ENCODE measurements at regions not wholly inside any gene's neighbourhood (a gene's known extent, or its start where the extent isn't known, plus 50 kb on each side); places are given as distances from the start of the nearest gene placed in this dataset.

GRCh38 chr4:30641345-30641744 lies 78.8 kb upstream of the PCDH7 start:
- ChIA-PET CTCF (interaction anchor here (0.6 kb wide), 1 partner anchor 1615 kb away, joined by 3 read pairs; no protein-coding TSS in a partner anchor), POLR2A (no interaction called here)
- DNase-seq (ENCODE audit: extremely low spot score): no peak
- TF ChIP-seq CTBP1 (IDR thresholded peaks at IDR 0.05; ENCODE audit: borderline replicate concordance): no peak
- TF ChIP-seq, protein P1, sequence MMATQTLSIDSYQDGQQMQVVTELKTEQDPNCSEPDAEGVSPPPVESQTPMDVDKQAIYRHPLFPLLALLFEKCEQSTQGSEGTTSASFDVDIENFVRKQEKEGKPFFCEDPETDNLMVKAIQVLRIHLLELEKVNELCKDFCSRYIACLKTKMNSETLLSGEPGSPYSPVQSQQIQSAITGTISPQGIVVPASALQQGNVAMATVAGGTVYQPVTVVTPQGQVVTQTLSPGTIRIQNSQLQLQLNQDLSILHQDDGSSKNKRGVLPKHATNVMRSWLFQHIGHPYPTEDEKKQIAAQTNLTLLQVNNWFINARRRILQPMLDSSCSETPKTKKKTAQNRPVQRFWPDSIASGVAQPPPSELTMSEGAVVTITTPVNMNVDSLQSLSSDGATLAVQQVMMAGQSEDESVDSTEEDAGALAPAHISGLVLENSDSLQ (IDR thresholded peaks at IDR 0.05): no peak

DNA sequence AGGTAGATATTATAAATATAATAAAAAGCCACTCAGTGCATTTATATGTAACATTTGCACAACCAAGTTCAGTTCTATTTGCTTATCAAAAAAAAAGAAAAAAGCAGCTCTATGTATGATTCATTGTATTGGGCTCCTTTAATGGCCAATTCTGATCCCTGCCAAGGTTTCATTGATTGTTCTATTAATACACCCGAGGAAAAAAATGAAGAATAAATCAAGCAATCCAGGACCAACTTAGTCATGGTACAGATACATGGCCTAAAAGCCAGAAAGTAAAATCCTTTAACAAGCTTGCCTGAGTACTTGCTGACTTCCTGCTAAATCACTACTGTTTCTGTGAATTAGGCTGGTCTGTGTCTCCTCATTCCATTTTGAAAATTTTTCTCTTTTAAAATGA lies 77.6 kb upstream of the PCDH7 start:
- ChIA-PET CTCF (no interaction called here), POLR2A (no interaction called here)
- TF ChIP-seq TARDBP (IDR thresholded peaks at IDR 0.05) (no peak), HDGF (IDR thresholded peaks at IDR 0.05; ENCODE audit: borderline replicate concordance) (no peak), L3MBTL2 (conservative IDR thresholded peaks at IDR 0.05) (no peak), ELF4 (IDR thresholded peaks at IDR 0.05) (no peak), NFRKB (IDR thresholded peaks at IDR 0.05) (no peak), SUZ12 (IDR thresholded peaks at IDR 0.05) (no peak), FOXM1 (IDR thresholded peaks at IDR 0.05; ENCODE audit: borderline replicate concordance) (no peak), ARNT (IDR thresholded peaks at IDR 0.05) (no peak), CTBP1 (IDR thresholded peaks at IDR 0.05; ENCODE audit: borderline replicate concordance) (no peak)
- DNase-seq (ENCODE audit: extremely low spot score): no peak

DNA sequence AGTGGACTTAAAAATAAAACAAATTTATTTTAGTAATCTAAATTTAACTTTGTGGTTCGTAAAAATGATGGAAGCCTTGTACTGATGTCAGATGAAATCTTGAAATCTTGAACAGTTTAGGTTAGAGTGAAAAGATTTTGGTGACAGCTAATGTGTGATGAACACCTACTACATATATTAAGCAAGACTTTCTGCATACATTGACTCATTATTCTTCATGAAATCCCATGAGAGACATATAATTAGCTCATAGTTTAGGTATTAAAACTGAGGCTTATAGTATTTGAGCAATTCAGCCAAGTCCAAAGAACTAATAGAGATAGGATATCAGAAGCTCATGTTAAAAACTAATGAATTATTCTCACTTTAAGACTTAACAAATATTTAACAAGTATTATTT lies 66.9 kb upstream of the PCDH7 start:
- POLR2A ChIA-PET: no interaction called here
- CTCF ChIA-PET: no interaction called here
- TF ChIP-seq FOXK2 (IDR thresholded peaks at IDR 0.05) (no peak), BHLHE40 (IDR thresholded peaks at IDR 0.05; ENCODE audit: borderline replicate concordance) (no peak), FOXM1 (IDR thresholded peaks at IDR 0.05; ENCODE audit: borderline replicate concordance) (no peak), NFRKB (IDR thresholded peaks at IDR 0.05) (no peak), ARNT (IDR thresholded peaks at IDR 0.05) (no peak), SP1 (IDR thresholded peaks at IDR 0.05) (no peak), CTBP1 (IDR thresholded peaks at IDR 0.05; ENCODE audit: borderline replicate concordance) (no peak)
- TF ChIP-seq, protein P1 (IDR thresholded peaks at IDR 0.05): no peak

GRCh38 chr4:30656828-30657227 lies 63.3 kb upstream of the PCDH7 start:
- DNase-seq (ENCODE audit: extremely low spot score): no peak
- POLR2A ChIA-PET: no interaction called here
- no peak for TF ChIP-seq HDGF (IDR thresholded peaks at IDR 0.05; ENCODE audit: borderline replicate concordance)
- TF ChIP-seq SUZ12 (IDR thresholded peaks at IDR 0.05): no peak
- TF ChIP-seq NFRKB (IDR thresholded peaks at IDR 0.05): no peak
- TF ChIP-seq ZNF384 (IDR thresholded peaks at IDR 0.05): no peak
- no peak for TF ChIP-seq FOXA1 (IDR thresholded peaks at IDR 0.05)
- TF ChIP-seq FOXK2 (IDR thresholded peaks at IDR 0.05): no peak
- TF ChIP-seq, protein P1 (IDR thresholded peaks at IDR 0.05): no peak
- no peak for TF ChIP-seq TARDBP (IDR thresholded peaks at IDR 0.05)
- no peak for TF ChIP-seq FOXM1 (IDR thresholded peaks at IDR 0.05; ENCODE audit: borderline replicate concordance)
- no peak for TF ChIP-seq SP1 (IDR thresholded peaks at IDR 0.05)
- no peak for TF ChIP-seq ELF4 (IDR thresholded peaks at IDR 0.05)
- TF ChIP-seq ARNT (IDR thresholded peaks at IDR 0.05): no peak
- TF ChIP-seq L3MBTL2 (conservative IDR thresholded peaks at IDR 0.05): no peak
- no peak for TF ChIP-seq CTBP1 (IDR thresholded peaks at IDR 0.05; ENCODE audit: borderline replicate concordance)
- no peak for TF ChIP-seq BHLHE40 (IDR thresholded peaks at IDR 0.05; ENCODE audit: borderline replicate concordance)
- no peak for TF ChIP-seq LEF1 (IDR thresholded peaks at IDR 0.05; ENCODE audit: borderline replicate concordance)
- CTCF ChIA-PET: no interaction called here

More for the DNA sequence above, 66.9 kb upstream of the PCDH7 start:
- DNase-seq (ENCODE audit: extremely low spot score): no peak

DNA sequence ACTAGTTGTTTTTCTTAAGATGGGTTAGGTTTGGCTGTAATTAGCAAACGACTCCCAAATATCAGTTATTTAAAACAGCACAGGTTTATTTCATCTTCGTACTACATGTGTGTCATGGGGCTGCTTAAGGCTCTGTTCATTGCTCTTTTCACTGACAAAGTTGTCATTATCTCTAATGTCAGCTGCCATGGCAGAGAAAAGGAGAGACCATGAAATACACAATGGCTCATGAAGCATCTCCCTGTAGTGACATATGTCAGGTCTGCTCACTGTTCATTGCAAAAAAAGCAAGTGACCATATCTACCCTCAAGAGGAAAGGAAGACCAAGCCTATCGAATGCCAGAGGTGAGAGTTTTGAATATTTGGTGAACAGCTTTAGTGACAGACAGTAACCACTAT lies 52.2 kb upstream of the PCDH7 start:
- CTCF ChIA-PET: no interaction called here
- no peak for DNase-seq (ENCODE audit: extremely low spot score)
- no peak for TF ChIP-seq ELF4 (IDR thresholded peaks at IDR 0.05)
- POLR2A ChIA-PET: no interaction called here

DNA sequence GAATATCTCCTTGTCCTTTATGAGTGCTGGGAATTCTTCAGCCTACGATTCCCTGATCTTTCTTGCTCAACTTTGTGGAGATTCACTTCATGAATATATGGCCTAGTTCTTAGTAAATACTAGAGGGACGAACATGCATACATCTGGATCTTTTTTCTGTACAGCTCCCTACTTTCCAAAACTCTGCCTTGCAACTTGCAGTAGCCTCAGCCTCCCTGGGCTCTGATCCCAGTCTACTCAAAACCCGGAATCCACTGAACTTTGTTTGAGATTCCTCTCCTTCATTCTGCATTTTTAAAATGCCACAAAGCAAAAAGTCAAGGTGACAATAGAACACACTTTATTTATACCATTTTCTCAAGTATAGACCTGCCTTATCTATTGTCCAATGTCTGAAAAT lies 50.0 kb upstream of the PCDH7 start:
- no peak for TF ChIP-seq SP1 (IDR thresholded peaks at IDR 0.05)
- TF ChIP-seq TARDBP (IDR thresholded peaks at IDR 0.05): no peak
- no peak for TF ChIP-seq CTBP1 (IDR thresholded peaks at IDR 0.05; ENCODE audit: borderline replicate concordance)
- ChIA-PET POLR2A (no interaction called here), CTCF (no interaction called here)
- DNase-seq (ENCODE audit: extremely low spot score): no peak

Measured in HEK293T (cell line).